CD4-positive, alpha-beta T cell treated with Interleukin-17A for 1 hour (primary cell): ENCODE measurements at regions not wholly inside any gene's neighbourhood (a gene's known extent, or its start where the extent isn't known, plus 50 kb on each side); places are given as distances from the start of the nearest gene placed in this dataset.

ENCODE experiments used
- DNase-seq: peaks from one replicate; pipeline ENCODE4 v3.0.0-alpha.2; 2020

- no peak for DNase-seq
Measured at GRCh38 chr12:63224396-63224795, 73.4 kb upstream of the AVPR1A start.

GRCh38 chr12:63223128-63223527, 72.1 kb upstream of the AVPR1A start:
- no peak for DNase-seq

- no peak for DNase-seq
Measured at GRCh38 chr12:63222582-63222981, 71.6 kb upstream of the AVPR1A start.

DNA sequence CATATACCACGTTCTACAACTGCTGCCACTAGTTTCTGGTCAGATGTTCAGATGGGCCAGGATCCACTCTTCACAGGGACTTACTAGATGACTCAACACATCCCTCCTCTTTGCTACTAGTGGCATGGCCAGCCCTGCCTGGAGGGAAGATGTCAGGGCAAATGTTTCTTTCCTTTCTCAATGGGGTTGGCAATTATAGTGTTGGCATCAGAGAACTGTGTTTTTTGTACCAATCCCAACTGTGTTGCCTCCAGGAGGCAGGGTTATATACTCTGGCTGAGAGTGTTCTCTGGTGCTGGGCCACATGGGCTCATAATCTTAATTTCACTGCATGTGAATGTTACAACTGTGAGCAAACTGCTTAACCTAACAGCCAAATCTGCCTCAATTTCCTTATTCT, 69.9 kb upstream of the AVPR1A start:
- DNase-seq: no peak

- no peak for DNase-seq
Measured at GRCh38 chr12:63212316-63212715, 61.3 kb upstream of the AVPR1A start.

- DNase-seq: no peak
Measured at GRCh38 chr12:63208956-63209355, 58.0 kb upstream of the AVPR1A start.

DNA sequence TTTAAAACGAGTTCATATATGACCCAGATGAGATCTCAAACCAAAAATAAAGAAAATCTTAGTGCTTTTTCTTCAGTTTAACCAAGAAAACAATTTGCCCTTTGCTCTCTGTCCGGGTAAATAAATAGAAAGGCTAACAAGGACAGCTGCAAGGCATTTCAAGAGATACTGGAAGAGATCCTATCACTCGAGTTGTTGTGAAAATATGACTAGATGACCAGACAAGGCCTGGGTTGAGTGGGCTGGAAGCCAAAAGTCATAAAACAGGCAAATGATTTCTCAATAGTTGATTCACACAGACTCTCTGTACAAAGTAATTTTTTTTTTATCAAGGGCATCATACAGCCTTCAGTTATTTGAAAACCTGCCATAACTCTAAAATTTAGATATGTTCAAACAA, 55.9 kb upstream of the AVPR1A start:
- no peak for DNase-seq

DNA sequence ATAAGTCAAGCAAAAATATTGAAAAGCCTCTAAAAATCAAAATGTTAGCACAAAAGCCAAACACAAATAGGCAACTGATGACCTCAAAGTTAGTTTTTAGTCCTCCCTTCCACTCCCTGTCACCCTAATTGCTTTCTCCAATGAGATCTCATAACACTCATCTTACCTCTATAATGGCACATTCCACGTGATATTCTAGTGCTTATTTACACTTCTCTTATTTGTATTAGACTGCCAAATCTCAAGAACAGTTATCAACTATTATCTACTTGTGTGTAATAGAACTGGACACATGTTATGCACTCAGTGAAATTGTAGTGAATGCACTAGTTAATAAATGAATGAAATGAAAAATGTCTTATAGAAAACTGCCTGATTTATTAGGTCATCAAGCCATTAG, 55.5 kb upstream of the AVPR1A start:
- no peak for DNase-seq
